Panc1 (cell line): ENCODE measurements at regions not wholly inside any gene's neighbourhood (a gene's known extent, or its start where the extent isn't known, plus 50 kb on each side); places are given as distances from the start of the nearest gene placed in this dataset.
"Not testable (repeated sequence)": the region's sequence is repeated elsewhere in the genome, so short reads cannot be mapped to it uniquely, and the experiment has no call there.

Experiments used
- ATAC-seq: fragments of 200-7000 bp; cut with Tn5 transposase; 2 replicates; pipeline ENCODE4 v1.9.1; 2020; ENCODE audit warnings: mild to moderate bottlenecking, moderate library complexity
- BruUV-seq: library from RNA; stranded (reverse); fragments of 400-500 nt; replicated peaks from 2 replicates; lab custom pipeline; 2021; lab: Mats Ljungman, UMichigan
- CTCF ChIA-PET: fragments of 300-600 bp; sonication (Branson Sonifier 250); formaldehyde crosslinking; loops from one replicate; lab custom pipeline; 2022; ENCODE audit warnings: antibody characterized with exemption; lab: Charles Lee
- POLR2A ChIA-PET: fragments of 300-600 bp; sonication (Branson Sonifier 250); formaldehyde crosslinking; loops from one replicate; lab custom pipeline; 2022; ENCODE audit warnings: antibody characterized with exemption; lab: Charles Lee
- DNase-seq: peaks from one replicate; pipeline ENCODE4 v3.0.0-alpha.2; 2010; ENCODE audit warnings: low read depth, low spot score
- H3K27ac ChIP-seq: 2 replicates; pipeline ENCODE4 v1.5.1; 2011; ENCODE audit warnings: mild to moderate bottlenecking, low read length, inconsistent platforms
- H3K27me3 ChIP-seq: fragments of 200-500 bp; sonication (Bioruptor generic); 2 replicates; pipeline ENCODE4 v1.6.0; 2014; ENCODE audit warnings: low read length, inconsistent platforms; ENCODE audit not compliant: control insufficient read depth, insufficient read depth
- H3K36me3 ChIP-seq: fragments of 200-500 bp; sonication (Bioruptor generic); 2 replicates; pipeline ENCODE4 v1.5.1; 2014; ENCODE audit warnings: inconsistent platforms, mild to moderate bottlenecking, low read length, moderate library complexity; ENCODE audit not compliant: control insufficient read depth, insufficient read depth
- H3K4me1 ChIP-seq: 2 replicates; pipeline ENCODE4 v1.5.1; 2011; ENCODE audit warnings: inconsistent platforms, mild to moderate bottlenecking, low read length, moderate library complexity; ENCODE audit not compliant: control insufficient read depth, insufficient read depth
- H3K4me3 ChIP-seq, 2 experiments: 2 replicates each; pipeline ENCODE4 v1.5.1; 2011 to 2012; ENCODE audit warnings: low read depth in 2 of 2, low read length in 2 of 2, mild to moderate bottlenecking in 2 of 2, inconsistent platforms in 1 of 2, moderate library complexity in 1 of 2
- H3K9me3 ChIP-seq: fragments of 200-500 bp; sonication (Bioruptor generic); 2 replicates; pipeline ENCODE4 v1.5.1; 2014; ENCODE audit warnings: low read depth, mild to moderate bottlenecking, inconsistent platforms, low read length, moderate library complexity; ENCODE audit not compliant: control insufficient read depth, insufficient read depth
- CTCF ChIP-seq: fragments of 450-650 bp; IDR thresholded peaks from 2 replicates; pipeline ENCODE4 v1.5.1; 2017; ENCODE audit warnings: mild to moderate bottlenecking
- POLR2AphosphoS5 ChIP-seq: IDR thresholded peaks from 2 replicates; pipeline ENCODE4 v1.6.1; 2012; ENCODE audit warnings: mild to moderate bottlenecking, low read depth, low read length, moderate library complexity
- REST ChIP-seq, 2 experiments: IDR thresholded peaks; 2 replicates each; pipeline ENCODE4 v1.6.1; 2011 to 2012; ENCODE audit warnings: low read depth in 2 of 2, control low read depth in 1 of 2, low read length in 1 of 2, mild to moderate bottlenecking in 1 of 2, moderate library complexity in 1 of 2; ENCODE audit not compliant: insufficient read depth in 1 of 2
- SIN3A ChIP-seq: IDR thresholded peaks from 2 replicates; pipeline ENCODE4 v1.6.1; 2012; ENCODE audit warnings: low read depth, mild to moderate bottlenecking, low read length, moderate library complexity, borderline replicate concordance; ENCODE audit not compliant: insufficient read depth
- TCF7L2 ChIP-seq: IDR thresholded peaks from 2 replicates; pipeline ENCODE4 v1.6.1; 2011; ENCODE audit warnings: mild to moderate bottlenecking, low read depth, low read length, inconsistent platforms
- in situ Hi-C: cut with HindIII; loops from 2 replicates; pipeline ENCODE4 v1.10.0; 2016; ENCODE audit warnings: low sequenced_read_pairs, low pct_unique_long_range_greater_than_20kb
- intact Hi-C: fragments of 100-400 bp; cut with micrococcal nuclease; formaldehyde crosslinking; loops from one replicate; pipeline ENCODE4 v1.10.0; 2022; ENCODE audit not compliant: unreplicated experiment

GRCh38 chr19:30066781-30067759, 125.0 kb downstream of the URI1 start:
- DNase-seq: no peak
- no peak overlapping the region for H3K4me3 ChIP-seq
- in situ Hi-C loops: no loop called here
- no peaks in the 10 kb centered on the region for H3K36me3 ChIP-seq
- H3K27me3 ChIP-seq: no peaks in the 10 kb centered on the region
- no peak for ATAC-seq
- POLR2A ChIA-PET: no interaction called here
- TF ChIP-seq CTCF: no peak
- no peak for TF ChIP-seq TCF7L2
- TF ChIP-seq SIN3A: no peak
- TF ChIP-seq REST (IDR thresholded peaks at IDR 0.05; ENCODE audit: insufficient read depth in 1 of 2, low read depth in 2 of 2, low read length in 1 of 2): no peak
- no peak for TF ChIP-seq POLR2AphosphoS5
- intact Hi-C loops: no loop called here
- no peak overlapping the region for H3K27ac ChIP-seq
- H3K4me1 ChIP-seq: no peaks in the 10 kb centered on the region
- H3K9me3 ChIP-seq: no peaks in the 10 kb centered on the region
- BruUV-seq: no TSS peak
- CTCF ChIA-PET: interaction anchor here (0.5 kb wide), 1 partner anchor 1991 kb away, joined by 3 read pairs; no protein-coding TSS in a partner anchor

GRCh38 chr19:30067956-30068506, 126.0 kb downstream of the URI1 start:
- H3K4me3 ChIP-seq, H3K36me3 ChIP-seq, H3K27ac ChIP-seq, H3K27me3 ChIP-seq, intact Hi-C loops, H3K9me3 ChIP-seq, BruUV-seq, ATAC-seq, H3K4me1 ChIP-seq, in situ Hi-C loops, DNase-seq, CTCF ChIA-PET, POLR2A ChIA-PET: not testable (repeated sequence)
